ENCODE measurements at regions not wholly inside any gene's neighbourhood (a gene's known extent, or its start where the extent isn't known, plus 50 kb on each side); places are given as distances from the start of the nearest gene placed in this dataset.

DNA sequence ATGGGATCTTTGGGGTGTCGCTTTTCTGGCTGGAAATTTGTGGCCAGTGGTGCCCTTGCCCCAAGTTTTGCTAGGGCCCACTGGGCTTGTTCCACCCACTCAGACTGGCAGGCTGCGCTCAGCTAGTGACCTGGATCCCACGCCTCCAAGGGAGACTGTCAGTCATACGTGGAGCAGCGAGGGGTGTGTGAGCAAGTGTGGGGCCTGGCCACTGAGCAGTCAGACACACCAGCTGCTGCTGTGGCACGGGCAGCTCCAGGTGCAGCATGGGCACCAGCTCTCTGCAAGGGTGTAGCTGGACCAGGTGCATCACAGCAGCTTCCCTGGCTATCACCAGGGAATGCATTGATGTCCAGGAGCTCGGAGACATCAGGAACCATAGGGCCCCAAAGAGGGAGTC, 327.0 kb downstream of the NR4A2 start:
- Mint-ChIP-seq H3K4me3 (no peak overlapping the region), H3K36me3 (peaks cover 8% of the 10 kb centered on the region), H3K27ac (no peak overlapping the region), H3K4me1 (no peaks in the 10 kb centered on the region), H3K27me3 (ENCODE audit: low read depth) (no peaks in the 10 kb centered on the region), H3K9me3 (peaks cover 10% of the 10 kb centered on the region)
- no peak for DNase-seq (ENCODE audit: low spot score in 2 of 2, unreplicated experiment in 2 of 2)
- no peak for TF ChIP-seq CTCF (IDR thresholded peaks at IDR 0.05; ENCODE audit: unreplicated experiment)

- H3K4me1 Mint-ChIP-seq, result no peaks in the 10 kb centered on the region
- TF ChIP-seq CTCF (IDR thresholded peaks at IDR 0.05; ENCODE audit: unreplicated experiment), result no peak
- H3K4me3 Mint-ChIP-seq, result no peak overlapping the region
- H3K27me3 Mint-ChIP-seq (ENCODE audit: low read depth), result no peaks in the 10 kb centered on the region
- no peak for DNase-seq (ENCODE audit: low spot score in 2 of 2, unreplicated experiment in 2 of 2)
- H3K36me3 Mint-ChIP-seq, result peaks cover 2% of the 10 kb centered on the region
- peaks cover 2% of the 10 kb centered on the region for H3K9me3 Mint-ChIP-seq
- no peak overlapping the region for H3K27ac Mint-ChIP-seq
Measured at GRCh38 chr2:156004459-156004858, 328.1 kb downstream of the NR4A2 start.

GRCh38 chr2:156003780-156004179, 328.7 kb downstream of the NR4A2 start:
- no peak overlapping the region for H3K4me3 Mint-ChIP-seq
- H3K36me3 Mint-ChIP-seq, result no peaks in the 10 kb centered on the region
- H3K27ac Mint-ChIP-seq, result no peak overlapping the region
- TF ChIP-seq CTCF (IDR thresholded peaks at IDR 0.05; ENCODE audit: unreplicated experiment), result no peak
- no peak for DNase-seq (ENCODE audit: low spot score in 2 of 2, unreplicated experiment in 2 of 2)
- no peaks in the 10 kb centered on the region for H3K4me1 Mint-ChIP-seq
- no peaks in the 10 kb centered on the region for H3K9me3 Mint-ChIP-seq
- H3K27me3 Mint-ChIP-seq (ENCODE audit: low read depth), result no peaks in the 10 kb centered on the region

DNA sequence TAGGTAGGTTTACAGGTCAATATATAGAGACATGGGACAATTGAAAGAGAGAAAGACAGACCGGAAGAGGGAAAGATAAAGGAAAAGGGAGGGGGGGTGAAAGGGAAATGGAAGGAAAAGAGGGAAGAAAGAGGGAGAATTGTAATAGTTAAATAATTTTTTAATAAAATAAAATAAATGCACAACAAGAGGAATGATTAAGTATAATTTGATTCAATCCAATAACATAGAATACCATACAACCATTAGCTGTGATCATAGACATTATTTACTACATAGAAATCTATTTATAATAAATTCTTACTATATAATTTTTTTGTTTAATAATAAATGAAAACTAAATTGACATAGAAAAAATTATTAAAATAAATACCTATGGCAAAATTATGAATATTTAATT, 330.7 kb downstream of the NR4A2 start:
- no peaks in the 10 kb centered on the region for H3K4me1 Mint-ChIP-seq
- no peak for TF ChIP-seq CTCF (IDR thresholded peaks at IDR 0.05; ENCODE audit: unreplicated experiment)
- H3K9me3 Mint-ChIP-seq, result no peaks in the 10 kb centered on the region
- H3K36me3 Mint-ChIP-seq, result no peaks in the 10 kb centered on the region
- no peaks in the 10 kb centered on the region for H3K27me3 Mint-ChIP-seq (ENCODE audit: low read depth)
- DNase-seq (ENCODE audit: low spot score in 2 of 2, unreplicated experiment in 2 of 2), result no peak
- H3K4me3 Mint-ChIP-seq, result no peak overlapping the region
- H3K27ac Mint-ChIP-seq, result no peak overlapping the region

DNA sequence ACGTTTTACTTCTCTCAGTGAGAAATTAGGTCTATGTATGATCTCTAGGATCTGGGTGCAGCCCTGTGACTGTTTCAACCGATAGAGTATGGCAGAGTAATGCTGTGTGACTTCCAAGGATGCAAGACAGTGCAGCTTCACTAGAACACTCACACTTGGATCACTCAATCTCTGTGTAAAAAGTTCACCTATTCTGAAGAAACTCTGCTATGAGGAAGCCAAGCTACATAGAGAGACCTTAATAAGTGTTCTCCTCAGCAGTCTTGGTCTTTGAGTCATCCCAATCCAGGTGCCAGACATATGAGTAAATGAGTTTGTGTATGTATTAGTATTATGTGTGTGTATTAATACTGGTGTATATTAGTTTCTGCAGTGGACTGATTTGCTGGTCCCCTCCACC, 335.0 kb downstream of the NR4A2 start:
- H3K27ac Mint-ChIP-seq, result no peak overlapping the region
- H3K9me3 Mint-ChIP-seq, result peaks cover 18% of the 10 kb centered on the region
- no peaks in the 10 kb centered on the region for H3K4me1 Mint-ChIP-seq
- no peak overlapping the region for H3K4me3 Mint-ChIP-seq
- no peak for DNase-seq (ENCODE audit: low spot score in 2 of 2, unreplicated experiment in 2 of 2)
- TF ChIP-seq CTCF (IDR thresholded peaks at IDR 0.05; ENCODE audit: unreplicated experiment), result no peak
- H3K27me3 Mint-ChIP-seq (ENCODE audit: low read depth), result no peaks in the 10 kb centered on the region
- H3K36me3 Mint-ChIP-seq, result peaks cover 22% of the 10 kb centered on the region

- peaks cover 26% of the 10 kb centered on the region for H3K36me3 Mint-ChIP-seq
- no peak for TF ChIP-seq CTCF (IDR thresholded peaks at IDR 0.05; ENCODE audit: unreplicated experiment)
Measured at GRCh38 chr2:155994315-155994714, 338.2 kb downstream of the NR4A2 start.

More at GRCh38 chr2:155994315-155994714, 338.2 kb downstream of the NR4A2 start:
- H3K27ac Mint-ChIP-seq, result no peak overlapping the region
- peaks cover 39% of the 10 kb centered on the region for H3K9me3 Mint-ChIP-seq
- no peaks in the 10 kb centered on the region for H3K27me3 Mint-ChIP-seq (ENCODE audit: low read depth)
- no peak overlapping the region for H3K4me3 Mint-ChIP-seq
- H3K4me1 Mint-ChIP-seq, result no peaks in the 10 kb centered on the region
- DNase-seq (ENCODE audit: low spot score in 2 of 2, unreplicated experiment in 2 of 2), result no peak

All from mesothelial cell of epicardium (in vitro differentiated cells).